Skin of body (tissue), 1 donor: ENCODE measurements at regions not wholly inside any gene's neighbourhood (a gene's known extent, or its start where the extent isn't known, plus 50 kb on each side); places are given as distances from the start of the nearest gene placed in this dataset.

Source experiments
- DNase-seq: peaks from one replicate; lab custom pipeline; 2025; lab: John Stamatoyannopoulos, UW

GRCh38 chr16:13858873-13859580, 60.9 kb upstream of the ERCC4 start:
- no peak for DNase-seq

- no peak for DNase-seq
Measured at GRCh38 chr16:13863075-13863765, 56.7 kb upstream of the ERCC4 start.

GRCh38 chr16:13864689-13865088, 55.3 kb upstream of the ERCC4 start:
- no peak for DNase-seq

- DNase-seq = no peak
Measured at GRCh38 chr16:13866073-13866472, 53.9 kb upstream of the ERCC4 start.
